ENCODE measurements at regions not wholly inside any gene's neighbourhood (a gene's known extent, or its start where the extent isn't known, plus 50 kb on each side); places are given as distances from the start of the nearest gene placed in this dataset.

DNA sequence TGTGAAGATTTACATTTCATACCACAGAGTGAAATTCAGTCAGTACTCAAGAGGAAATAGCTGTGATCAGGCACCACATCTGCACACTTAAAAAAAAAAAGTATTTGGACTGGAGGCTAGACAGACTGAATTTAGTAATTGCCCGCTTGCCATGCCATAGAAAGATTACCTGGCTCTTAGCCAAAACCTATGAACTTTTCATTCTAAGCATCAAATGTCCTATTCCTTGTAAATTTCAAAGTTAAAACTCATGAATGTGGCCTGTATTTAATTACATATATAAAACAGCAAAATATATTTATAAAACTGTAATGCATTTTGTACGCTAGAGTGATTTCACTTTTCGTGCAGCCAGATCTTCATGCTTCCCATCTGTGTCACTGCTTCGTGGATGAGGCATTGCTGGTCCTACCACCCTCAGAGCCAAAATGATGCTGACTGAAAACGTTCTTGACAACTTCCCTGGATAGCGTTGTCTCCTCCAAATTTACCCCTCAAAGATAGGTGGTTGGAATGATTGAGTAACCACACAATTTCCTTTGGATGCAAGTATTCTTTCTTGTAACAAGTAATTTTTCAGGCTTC is 447.9 kb upstream of the SGCD start:
- intact Hi-C loops (cut with DNase I): no loop called here
- DNase-seq: peak in 1 of 10 donors; percentile 49

DNA sequence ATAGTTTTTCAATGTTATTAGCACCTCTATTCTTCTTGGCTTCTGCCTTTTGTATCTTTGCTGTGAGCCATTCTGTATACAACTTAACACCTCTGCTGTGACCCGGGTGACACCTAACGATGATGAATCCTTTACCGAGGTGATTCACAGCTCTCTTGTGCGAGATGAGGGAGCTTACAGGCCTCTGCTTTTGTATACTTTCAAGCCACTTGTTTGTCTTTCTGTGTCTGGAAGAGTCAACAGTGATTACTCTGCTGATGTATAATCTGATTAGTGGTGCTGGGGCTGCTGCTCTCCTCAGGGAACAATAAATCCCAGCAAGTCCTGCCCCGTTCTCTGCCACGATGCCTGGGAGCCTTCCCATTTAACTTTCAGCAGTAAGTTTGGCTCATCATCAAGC is 442.9 kb upstream of the SGCD start:
- DNase-seq: no peak
- intact Hi-C loops (cut with DNase I): no loop called here

DNA sequence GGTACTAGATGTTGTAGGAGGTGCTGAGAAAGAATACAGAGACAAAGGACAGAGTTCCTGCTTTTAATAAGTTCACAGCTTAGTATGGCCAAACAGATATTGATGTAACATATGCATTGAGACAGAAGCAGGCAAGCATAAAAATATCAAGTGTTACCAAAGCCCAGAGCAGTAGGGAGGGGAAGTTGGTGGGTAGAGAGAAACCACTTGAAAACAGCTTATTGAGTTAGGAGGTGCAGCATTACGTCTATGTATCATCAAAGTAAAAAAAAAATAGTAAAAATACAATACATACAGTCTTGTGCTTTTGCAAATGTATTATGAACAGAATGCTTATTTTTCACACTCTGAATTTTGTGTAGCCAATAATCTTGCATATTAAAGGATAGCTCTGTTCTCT is 441.8 kb upstream of the SGCD start:
- DNase-seq: no peak
- intact Hi-C loops (cut with DNase I): no loop called here

DNA sequence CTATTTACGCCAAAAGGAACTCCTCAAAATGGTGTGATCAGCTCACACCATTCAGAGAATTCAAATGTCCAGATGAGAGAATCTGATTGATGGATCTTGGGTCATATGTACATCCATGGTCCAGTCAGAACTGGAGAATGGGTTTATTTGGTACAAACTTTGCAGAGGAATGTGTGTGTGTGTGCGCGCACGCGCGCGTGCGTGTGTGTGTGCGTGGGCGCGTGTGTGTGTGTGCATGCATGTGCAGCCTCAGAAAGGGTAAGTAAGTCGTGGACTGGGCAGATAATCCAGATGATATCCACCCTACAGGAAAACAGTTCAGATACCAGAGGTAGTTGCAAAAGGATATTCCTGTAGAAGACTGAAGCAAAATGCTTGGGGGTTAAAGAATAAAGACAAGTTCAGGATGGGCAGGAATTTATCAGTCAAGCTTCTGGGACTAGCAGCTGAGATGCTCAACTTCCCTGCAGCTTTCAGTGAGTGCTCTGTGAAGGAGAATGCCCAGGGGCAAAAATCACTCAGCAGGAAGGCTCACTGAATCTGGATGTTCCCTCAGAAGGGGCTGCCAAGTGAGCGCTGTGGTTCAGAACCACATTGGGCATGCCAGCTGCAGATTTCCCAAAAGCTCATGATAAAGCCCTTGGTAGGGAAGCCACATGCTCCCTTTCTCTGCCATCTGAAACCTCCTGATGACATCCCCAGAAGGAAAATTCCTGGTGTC is 440.5 kb upstream of the SGCD start:
- intact Hi-C loops (cut with DNase I): no loop called here

DNA sequence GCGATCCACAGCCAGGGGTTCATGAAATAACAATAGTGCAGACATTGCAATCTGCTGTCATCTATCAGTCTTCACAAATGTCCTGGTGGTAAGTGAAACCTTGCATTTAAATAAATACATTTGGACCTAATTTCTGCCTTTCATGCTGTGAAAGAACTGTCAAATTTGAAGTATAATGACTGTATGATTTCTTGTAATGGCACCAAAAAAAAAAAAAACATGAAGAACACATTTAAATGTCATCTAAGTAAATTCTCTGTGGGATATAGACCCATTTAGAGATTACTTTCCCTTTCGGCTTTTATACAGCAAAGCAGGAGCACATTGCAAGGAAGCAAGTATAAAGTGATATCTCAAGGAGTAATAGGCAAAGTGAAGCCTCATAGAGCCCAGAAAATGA is 431.5 kb upstream of the SGCD start:
- DNase-seq: no peak
- intact Hi-C loops (cut with DNase I): no loop called here

More for the DNA sequence above, 440.5 kb upstream of the SGCD start:
- peak in 1 of 10 donors; percentile 52 for DNase-seq

- intact Hi-C loops (cut with DNase I): no loop called here
- DNase-seq: no peak
These were observed 429.2 kb upstream of the SGCD start for GRCh38 chr5:155897761-155898160.

DNA sequence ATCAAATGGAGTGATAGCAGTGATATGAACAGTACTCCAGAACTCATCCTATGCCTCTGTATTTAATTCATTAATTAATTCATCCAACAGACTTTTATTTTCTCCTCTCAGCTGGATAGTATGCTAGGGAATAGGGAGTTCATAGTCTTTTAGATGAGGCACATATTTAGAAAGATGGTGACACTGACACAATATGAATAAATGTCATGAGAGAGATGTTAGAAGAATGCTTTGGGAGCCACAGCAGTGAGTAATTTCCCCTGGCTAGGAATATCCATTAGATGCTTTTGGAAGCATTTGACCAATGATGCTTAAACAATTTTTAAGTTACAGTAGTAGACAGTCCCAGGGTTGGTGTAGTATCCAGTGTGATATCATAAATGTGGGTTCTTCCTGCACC is 428.7 kb upstream of the SGCD start:
- intact Hi-C loops (cut with DNase I): no loop called here
- no peak for DNase-seq

GRCh38 chr5:155903791-155904190 is 423.2 kb upstream of the SGCD start:
- no peak for DNase-seq
- intact Hi-C loops (cut with DNase I): no loop called here

DNA sequence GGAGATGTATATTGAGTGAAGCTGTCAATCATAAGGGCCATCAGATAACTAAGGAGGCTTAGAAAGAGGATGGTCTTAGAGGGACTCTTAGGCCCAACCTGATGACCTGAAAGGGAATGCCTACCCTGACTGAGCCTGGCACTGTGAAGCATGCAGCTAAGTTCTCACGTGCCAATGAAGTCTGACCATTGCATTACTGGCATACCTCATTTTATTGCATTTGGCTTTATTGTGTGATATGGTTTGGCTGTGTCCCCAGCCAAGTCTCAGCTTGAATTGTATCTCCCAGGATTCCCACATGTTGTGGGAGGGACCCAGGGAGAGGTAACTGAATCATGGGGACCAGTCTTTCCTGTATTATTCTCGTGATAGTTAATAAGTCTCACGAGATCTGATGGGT is 421.6 kb upstream of the SGCD start:
- no peak for DNase-seq
- intact Hi-C loops (cut with DNase I): no loop called here

DNA sequence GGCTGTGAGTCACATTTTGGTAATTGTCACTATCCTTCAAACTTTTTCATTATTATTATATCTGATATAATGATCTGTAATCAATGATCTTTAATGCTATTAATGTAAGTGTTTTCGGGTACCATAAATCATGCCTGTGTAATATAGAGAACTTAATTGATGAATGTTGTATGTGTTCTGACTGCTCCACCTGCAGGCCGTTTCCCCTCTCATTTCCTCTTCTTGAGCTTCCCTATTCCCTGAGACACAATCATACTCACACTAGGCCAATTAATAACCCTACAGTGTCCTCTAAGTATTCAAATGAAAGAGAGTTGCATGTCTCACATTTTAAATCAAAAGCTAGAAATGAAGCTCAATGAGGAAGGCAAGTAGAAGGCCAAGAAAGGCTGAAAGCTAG is 420.9 kb upstream of the SGCD start:
- intact Hi-C loops (cut with DNase I): no loop called here
- DNase-seq: no peak

- no peak for DNase-seq
- intact Hi-C loops (cut with DNase I): no loop called here
These were observed 418.4 kb upstream of the SGCD start for GRCh38 chr5:155908543-155908942.

- DNase-seq: no peak
- intact Hi-C loops (cut with DNase I): no loop called here
These were observed 414.7 kb upstream of the SGCD start for GRCh38 chr5:155912291-155912690.

DNA sequence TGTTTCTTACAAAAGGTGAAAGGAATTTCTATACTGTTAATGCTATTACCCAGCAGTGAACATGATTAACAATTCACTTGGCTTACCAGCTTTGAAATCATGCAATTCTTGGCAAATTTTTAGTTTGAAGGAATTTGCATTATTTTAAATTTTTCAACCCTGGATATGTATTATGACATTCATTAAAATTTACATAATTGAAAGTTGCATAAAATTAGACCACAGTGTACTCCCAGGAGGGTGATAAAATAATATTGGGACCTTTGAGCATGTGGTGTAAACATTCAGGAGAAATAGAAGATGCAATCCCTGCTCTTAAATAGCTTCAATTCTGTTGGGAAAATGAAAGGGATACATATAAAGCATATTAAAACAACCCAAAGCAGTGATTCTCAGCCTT is 412.2 kb upstream of the SGCD start:
- intact Hi-C loops (cut with DNase I): no loop called here
- no peak for DNase-seq

- no peak for DNase-seq
- intact Hi-C loops (cut with DNase I): no loop called here
These were observed 411.4 kb upstream of the SGCD start for GRCh38 chr5:155915601-155916000.

GRCh38 chr5:155919126-155919525 is 407.8 kb upstream of the SGCD start:
- intact Hi-C loops (cut with DNase I): no loop called here
- no peak for DNase-seq

DNA sequence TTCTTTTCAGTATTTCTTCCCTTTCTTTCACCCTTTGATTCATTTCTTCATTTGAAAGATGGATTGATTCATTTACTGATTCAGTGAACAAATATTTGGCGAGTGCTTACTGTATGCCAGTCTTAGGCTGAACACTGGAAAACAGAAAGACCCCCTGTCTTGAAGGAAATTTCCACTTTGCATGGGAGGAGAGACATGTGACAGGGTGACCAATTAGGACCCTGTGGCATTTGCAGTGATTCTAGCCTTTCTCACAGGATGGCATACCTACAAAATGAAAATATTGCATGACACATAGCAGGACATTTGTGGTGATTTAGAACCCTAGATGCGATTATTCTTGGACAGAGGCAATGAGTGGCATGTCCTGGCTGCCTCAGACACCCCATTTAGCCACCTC is 407.2 kb upstream of the SGCD start:
- intact Hi-C loops (cut with DNase I): no loop called here
- DNase-seq: no peak

GRCh38 chr5:155921621-155922020 is 405.3 kb upstream of the SGCD start:
- intact Hi-C loops (cut with DNase I): no loop called here
- DNase-seq: no peak

DNA sequence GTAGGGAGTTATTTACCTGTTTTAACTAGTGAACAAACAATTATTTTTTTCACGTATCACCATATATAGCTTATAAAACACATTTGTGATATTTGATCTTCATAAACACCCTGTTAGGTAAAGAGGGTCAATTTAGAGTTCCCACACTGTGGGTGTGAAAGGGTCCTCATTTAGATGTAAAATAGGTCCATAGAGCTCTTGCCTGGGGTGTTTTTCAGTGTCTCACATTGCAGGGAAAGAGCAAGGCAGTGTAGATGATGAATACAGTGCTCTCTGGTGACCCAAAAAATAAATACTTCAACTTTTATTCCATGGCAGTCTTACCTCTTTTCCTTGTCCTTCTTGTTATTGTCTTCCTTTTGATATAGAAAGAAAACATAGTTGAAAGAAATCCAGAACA is 403.2 kb upstream of the SGCD start:
- intact Hi-C loops (cut with DNase I): no loop called here

GRCh38 chr5:155926031-155926430 is 400.9 kb upstream of the SGCD start:
- intact Hi-C loops (cut with DNase I): no loop called here
- no peak for DNase-seq

More for the DNA sequence above, 403.2 kb upstream of the SGCD start:
- no peak for DNase-seq

DNA sequence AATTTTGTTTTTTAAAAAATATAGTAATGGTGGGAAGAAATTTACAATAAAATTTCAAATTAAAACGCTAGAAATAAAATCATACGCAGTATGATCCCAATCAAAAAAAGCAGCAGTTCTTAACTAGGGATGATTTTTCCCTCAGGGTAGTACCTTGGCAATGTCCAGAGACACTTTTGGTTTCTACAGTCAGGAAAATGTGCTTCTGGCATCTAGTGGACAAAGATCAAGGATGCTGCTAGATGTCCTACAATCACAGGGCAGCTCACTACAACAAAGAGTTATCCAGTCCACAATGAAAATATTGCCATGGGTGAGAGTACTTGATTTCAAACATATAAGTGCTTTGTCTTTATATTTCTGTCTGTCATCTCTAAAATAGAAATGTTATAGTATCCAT is 400.2 kb upstream of the SGCD start:
- DNase-seq: no peak
- intact Hi-C loops (cut with DNase I): no loop called here

DNA sequence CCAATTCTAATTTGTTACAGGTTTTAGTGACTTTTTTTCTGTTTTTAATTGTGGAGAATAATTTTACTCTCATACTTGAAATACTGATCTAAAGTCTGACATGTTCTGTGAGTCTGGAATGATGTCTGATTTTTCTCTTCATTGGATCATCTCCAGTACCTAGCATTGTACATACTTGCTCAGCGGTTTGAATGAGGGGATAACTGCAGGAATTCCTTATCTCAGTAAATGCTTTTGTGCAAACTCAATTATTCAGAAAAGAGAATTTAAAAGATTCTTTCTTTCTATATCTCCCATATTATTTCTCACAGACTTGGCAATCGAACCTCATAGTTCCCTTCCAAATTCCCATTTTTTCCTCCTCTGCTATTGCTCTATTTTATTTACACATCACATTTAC is 397.9 kb upstream of the SGCD start:
- no peak for DNase-seq
- intact Hi-C loops (cut with DNase I): no loop called here

GRCh38 chr5:155934964-155935363 is 392.0 kb upstream of the SGCD start:
- no peak for DNase-seq
- intact Hi-C loops (cut with DNase I): no loop called here

- intact Hi-C loops (cut with DNase I): no loop called here
- DNase-seq: peak in 1 of 10 donors; percentile 70
These were observed 391.2 kb upstream of the SGCD start for GRCh38 chr5:155935723-155936122.
